IgD-negative memory B cell (primary cell): ENCODE measurements at regions not wholly inside any gene's neighbourhood (a gene's known extent, or its start where the extent isn't known, plus 50 kb on each side); places are given as distances from the start of the nearest gene placed in this dataset.
"Not testable (repeated sequence)": the region's sequence is repeated elsewhere in the genome, so short reads cannot be mapped to it uniquely, and the experiment has no call there.

Source experiments
- H3K27ac Mint-ChIP-seq, 3 donors: one replicate each; pipeline ENCODE4 v1.8.0; 2020 to 2022; ENCODE audit warnings: mild to moderate bottlenecking in 3 of 3, mixed read lengths in 3 of 3, moderate library complexity in 1 of 3
- H3K27me3 Mint-ChIP-seq: one replicate; pipeline ENCODE4 v1.8.0; 2021; ENCODE audit warnings: mixed read lengths
- H3K36me3 Mint-ChIP-seq: one replicate; pipeline ENCODE4 v1.8.0; 2020; ENCODE audit warnings: mild to moderate bottlenecking, mixed read lengths
- H3K4me1 Mint-ChIP-seq, 3 donors: one replicate each; pipeline ENCODE4 v1.8.0; 2020 to 2022; ENCODE audit warnings: mixed read lengths in 3 of 3, mild to moderate bottlenecking in 1 of 3
- H3K4me3 Mint-ChIP-seq, 4 donors: one replicate each; pipeline ENCODE4 v1.8.0; 2020 to 2022; ENCODE audit warnings: mild to moderate bottlenecking in 4 of 4, mixed read lengths in 4 of 4, moderate library complexity in 3 of 4
- H3K9me3 Mint-ChIP-seq, 3 donors: one replicate each; pipeline ENCODE4 v1.8.0; 2020 to 2021; ENCODE audit warnings: mixed read lengths in 3 of 3, mild to moderate bottlenecking in 1 of 3

DNA sequence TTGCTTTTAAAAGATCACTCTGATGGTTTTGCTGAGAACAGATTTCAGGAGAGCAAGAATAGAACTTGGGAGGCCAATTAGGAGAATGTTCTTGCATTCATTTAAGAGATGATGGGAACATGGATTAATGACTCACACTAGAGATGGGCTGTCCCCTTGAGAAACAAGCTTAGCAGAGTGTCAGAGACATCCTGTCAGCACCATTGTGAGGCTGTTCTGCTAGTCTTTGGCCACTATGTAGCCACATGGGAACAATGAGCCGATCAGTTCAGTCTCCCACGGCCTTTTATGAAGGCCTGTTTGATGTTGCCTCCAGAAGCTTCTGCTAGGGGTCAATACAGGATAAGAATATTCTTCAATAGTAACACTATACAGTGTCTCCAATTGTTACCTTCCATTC lies 113.0 kb upstream of the EYA4 start:
- no peaks in the 10 kb centered on the region for H3K27me3 Mint-ChIP-seq
- no peaks in the 10 kb centered on the region for H3K4me1 Mint-ChIP-seq
- H3K4me3 Mint-ChIP-seq: no peak overlapping the region
- no peaks in the 10 kb centered on the region for H3K36me3 Mint-ChIP-seq
- peaks cover 0 to 7% (median 3%) of the 10 kb centered on the region in 3 donors for H3K9me3 Mint-ChIP-seq
- H3K27ac Mint-ChIP-seq: no peak overlapping the region

DNA sequence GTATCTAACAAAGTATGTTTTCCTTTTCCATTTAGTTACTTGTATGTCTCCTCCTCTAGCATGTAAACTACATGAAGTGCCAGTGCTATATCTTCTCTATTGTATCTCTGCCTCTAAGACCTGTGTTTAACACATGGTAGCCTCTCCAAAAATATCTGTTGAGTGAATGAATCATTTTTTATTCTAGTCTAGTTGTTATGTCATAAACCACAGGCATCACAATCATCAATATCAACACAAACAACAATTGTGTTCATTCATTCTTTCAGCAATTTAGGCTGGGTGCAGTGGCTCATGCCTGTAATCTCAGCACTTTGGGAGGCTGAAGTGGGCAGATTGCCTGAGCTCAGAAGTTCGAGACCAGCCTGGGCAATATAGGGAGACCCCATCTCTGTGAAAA lies 111.6 kb upstream of the EYA4 start:
- Mint-ChIP-seq H3K27me3 (no peaks in the 10 kb centered on the region), H3K27ac (no peak overlapping the region), H3K36me3 (no peaks in the 10 kb centered on the region), H3K4me3 (no peak overlapping the region), H3K4me1 (no peaks in the 10 kb centered on the region), H3K9me3 (peaks cover 0 to 7% (median 0%) of the 10 kb centered on the region in 3 donors)

DNA sequence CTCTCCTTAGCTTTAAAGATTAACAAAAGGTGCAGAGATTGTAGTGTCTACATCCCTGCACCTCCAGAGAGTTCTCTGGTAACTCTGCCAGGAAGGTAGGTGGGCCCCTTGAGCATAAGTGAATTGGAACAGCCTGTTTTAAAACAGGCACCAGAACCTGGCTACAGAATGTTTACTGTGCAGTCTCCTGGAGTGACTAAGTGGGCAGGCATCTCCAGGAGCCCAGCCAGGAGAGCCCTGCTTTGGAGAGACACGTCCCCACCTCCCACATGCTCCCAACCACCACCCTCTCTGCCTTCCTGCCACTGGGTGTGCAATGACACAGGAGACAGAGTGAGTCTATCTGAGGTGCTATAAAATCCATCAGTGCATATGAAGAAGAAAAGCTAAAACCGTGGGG lies 110.3 kb upstream of the EYA4 start:
- Mint-ChIP-seq H3K4me1 (no peaks in the 10 kb centered on the region), H3K27me3 (no peaks in the 10 kb centered on the region), H3K9me3 (peaks cover 0 to 7% (median 0%) of the 10 kb centered on the region in 3 donors), H3K4me3 (no peak overlapping the region), H3K36me3 (peaks cover 2% of the 10 kb centered on the region), H3K27ac (no peak overlapping the region)

DNA sequence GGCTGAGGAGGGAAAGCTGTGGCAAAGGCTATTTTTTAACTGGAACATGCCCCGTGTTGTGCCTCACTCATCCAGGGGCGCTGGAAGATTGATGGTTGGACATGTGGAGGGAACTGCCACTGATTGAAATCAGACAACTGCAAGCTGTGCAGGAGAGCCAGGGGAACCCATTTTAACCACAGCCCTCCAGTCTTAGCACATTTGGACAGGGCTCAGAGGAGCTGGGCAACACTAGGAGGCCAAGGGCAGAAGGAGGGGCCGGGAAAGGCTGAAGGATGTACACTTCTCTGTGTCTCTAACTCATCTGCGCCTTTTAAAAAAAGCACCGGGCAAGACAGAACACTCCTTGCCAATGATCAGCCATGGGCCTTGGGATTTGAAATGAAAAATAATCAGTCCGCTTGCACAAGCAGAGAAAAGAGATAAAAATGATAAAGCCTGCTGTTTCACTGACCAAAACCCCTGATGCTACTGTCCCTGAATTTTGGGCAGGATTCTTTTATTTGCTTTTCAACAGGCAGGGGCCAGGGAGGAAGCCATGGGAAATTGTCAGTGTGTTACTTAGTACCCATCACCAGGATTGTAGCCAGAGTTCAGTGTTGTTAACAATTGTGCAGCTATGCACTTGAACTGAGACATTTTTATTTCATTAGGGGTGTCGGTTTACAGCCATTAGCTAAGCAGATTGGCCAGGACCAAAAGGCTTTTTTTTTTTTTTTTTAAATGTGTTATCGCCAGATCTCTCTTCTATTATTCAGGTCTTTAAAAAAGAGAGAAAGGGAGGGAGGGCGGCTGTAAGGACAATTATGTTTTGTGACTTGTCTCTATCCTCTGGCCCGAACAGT lies 109.3 kb upstream of the EYA4 start:
- no peaks in the 10 kb centered on the region for H3K4me1 Mint-ChIP-seq
- peaks cover 0 to 7% (median 0%) of the 10 kb centered on the region in 3 donors for H3K9me3 Mint-ChIP-seq
- no peaks in the 10 kb centered on the region for H3K27me3 Mint-ChIP-seq
- H3K36me3 Mint-ChIP-seq: peaks cover 2% of the 10 kb centered on the region
- no peak overlapping the region for H3K4me3 Mint-ChIP-seq
- no peak overlapping the region for H3K27ac Mint-ChIP-seq

DNA sequence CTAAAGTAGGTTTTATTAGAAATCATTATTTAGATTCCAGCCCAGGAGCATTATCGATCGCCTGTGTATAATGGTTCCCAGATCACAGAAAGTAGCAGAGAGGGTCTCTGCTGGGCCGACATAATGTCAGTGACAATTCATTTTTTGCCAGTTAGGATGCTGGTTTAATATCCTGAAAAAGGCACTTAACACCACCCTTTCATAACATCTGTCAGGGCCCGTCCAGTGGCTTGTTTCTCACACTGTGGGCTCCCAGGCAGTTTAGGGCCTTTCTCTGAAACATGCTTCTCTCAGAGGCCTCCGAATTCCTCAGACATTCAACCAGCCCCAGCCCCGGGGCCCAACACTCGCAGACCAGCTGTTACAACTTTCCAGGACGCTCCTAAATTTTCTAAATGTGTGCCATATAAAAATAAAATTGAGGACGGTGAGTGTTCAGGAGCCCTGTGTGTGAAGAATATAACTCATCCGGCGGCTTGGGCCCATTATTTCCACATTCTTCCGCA lies 108.6 kb upstream of the EYA4 start:
- H3K9me3 Mint-ChIP-seq: peaks cover 0 to 4% (median 0%) of the 10 kb centered on the region in 3 donors
- H3K27me3 Mint-ChIP-seq: no peaks in the 10 kb centered on the region
- H3K4me1 Mint-ChIP-seq: no peaks in the 10 kb centered on the region
- no peak overlapping the region for H3K27ac Mint-ChIP-seq
- no peak overlapping the region for H3K4me3 Mint-ChIP-seq
- H3K36me3 Mint-ChIP-seq: peaks cover 2% of the 10 kb centered on the region

DNA sequence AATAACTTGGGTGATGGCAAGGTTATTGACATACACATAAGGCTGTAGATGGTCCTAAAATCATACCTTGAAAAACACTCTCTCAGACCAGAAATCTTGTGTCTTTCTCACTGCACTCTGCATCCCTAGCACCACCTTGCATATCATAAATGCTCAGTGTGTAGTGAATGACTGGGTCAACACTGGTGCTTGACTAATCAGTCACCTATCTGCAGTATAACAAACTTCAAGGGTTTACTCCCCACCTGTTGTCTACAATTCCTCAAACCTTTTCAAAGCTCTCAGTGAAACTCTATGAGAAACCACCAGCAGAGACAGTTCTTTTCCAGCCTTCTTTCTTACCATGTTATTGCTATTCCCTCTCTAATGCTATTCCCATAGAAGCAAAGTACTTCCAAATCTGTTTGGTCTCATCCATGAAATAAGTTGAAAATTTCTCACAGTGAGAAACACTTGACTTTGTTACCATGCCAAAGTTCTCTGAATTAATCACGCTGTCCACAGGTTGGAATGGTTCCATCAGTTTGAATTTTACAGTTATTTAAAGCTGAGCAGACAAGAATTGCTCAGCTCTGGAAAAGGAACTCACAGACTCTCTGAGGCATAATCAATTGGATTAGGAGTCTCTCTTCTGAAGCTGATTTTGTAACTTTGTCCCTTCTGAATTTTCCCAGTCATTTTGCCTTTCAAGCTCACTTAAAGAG lies 104.8 kb upstream of the EYA4 start:
- Mint-ChIP-seq H3K9me3 (peaks cover 0 to 12% (median 0%) of the 10 kb centered on the region in 3 donors), H3K36me3 (peaks cover 2% of the 10 kb centered on the region), H3K27me3 (no peaks in the 10 kb centered on the region), H3K27ac (no peak overlapping the region), H3K4me3 (no peak overlapping the region), H3K4me1 (no peaks in the 10 kb centered on the region)

DNA sequence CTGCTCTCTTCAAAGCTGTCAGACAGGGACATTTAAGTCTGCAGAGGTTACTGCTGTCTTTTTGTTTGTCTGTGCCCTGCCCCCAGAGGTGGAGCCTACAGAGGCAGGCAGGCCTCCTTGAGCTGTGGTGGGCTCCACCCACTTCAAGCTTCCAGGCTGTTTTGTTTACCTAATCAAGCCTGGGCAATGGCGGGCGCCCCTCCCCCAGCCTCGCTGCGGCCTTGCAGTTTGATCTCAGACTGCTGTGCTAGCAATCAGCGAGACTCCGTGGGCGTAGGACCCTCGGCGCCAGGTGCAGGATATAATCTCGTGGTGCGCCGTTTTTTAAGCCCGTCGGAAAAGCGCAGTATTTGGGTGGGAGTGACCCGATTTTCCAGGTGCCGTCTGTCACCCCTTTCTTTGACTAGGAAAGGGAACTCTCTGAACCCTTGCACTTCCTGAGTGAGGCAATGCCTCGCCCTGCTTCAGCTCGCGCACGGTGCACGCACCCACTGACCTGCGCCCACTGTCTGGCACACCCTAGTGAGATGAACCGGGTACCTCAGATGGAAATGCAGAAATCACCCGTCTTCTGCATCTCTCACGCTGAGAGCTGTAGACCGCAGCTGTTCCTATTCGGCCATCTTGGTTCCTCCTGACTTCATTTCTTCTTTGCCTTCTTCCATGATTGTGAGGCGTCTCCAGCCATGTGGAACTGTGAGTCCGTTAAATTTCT lies 93.5 kb upstream of the EYA4 start:
- not testable (repeated sequence) for H3K4me1 Mint-ChIP-seq, H3K9me3 Mint-ChIP-seq, H3K36me3 Mint-ChIP-seq, H3K27me3 Mint-ChIP-seq, H3K27ac Mint-ChIP-seq, H3K4me3 Mint-ChIP-seq

DNA sequence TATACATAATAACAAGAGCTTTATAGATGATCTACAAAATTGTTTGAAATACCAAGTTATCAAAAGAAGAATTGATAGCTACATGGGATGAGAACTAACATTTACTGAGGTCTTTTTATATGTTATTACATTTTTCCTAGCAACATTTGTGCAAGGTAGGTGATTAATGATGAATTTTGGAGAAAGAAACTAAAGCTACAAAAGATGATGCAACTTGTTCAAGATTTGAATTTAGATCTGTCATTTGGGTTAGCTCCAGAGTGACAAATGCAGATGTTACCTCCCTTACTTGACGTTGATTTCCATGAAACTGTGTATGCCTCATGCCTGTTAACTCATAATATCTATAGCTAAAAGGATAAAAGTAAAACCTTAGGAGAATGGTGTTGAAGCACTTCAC lies 84.5 kb upstream of the EYA4 start:
- H3K27ac Mint-ChIP-seq: no peak overlapping the region
- peaks cover 2 to 8% (median 7%) of the 10 kb centered on the region in 3 donors for H3K9me3 Mint-ChIP-seq
- H3K4me3 Mint-ChIP-seq: no peak overlapping the region
- no peaks in the 10 kb centered on the region for H3K36me3 Mint-ChIP-seq
- H3K4me1 Mint-ChIP-seq: no peaks in the 10 kb centered on the region
- no peaks in the 10 kb centered on the region for H3K27me3 Mint-ChIP-seq

DNA sequence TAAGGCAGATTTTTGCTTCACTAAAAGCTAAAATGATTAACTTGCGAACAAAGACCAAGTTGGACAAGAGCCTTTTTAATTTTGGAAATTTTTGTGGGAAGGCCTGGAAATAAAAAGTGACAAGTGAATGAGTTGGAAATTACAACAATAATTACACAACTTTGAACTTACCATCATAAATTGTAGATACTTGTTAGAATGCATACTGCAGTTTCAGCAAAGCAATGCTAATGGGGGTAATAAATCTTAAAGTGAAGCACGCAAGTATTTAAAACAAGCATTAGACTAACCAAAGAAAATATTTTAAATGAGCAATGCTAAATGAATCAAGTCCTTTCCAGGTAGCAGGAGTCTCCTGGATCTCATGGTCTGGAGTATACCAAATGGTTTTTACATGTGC lies 83.2 kb upstream of the EYA4 start:
- Mint-ChIP-seq H3K4me1 (no peaks in the 10 kb centered on the region), H3K9me3 (peaks cover 0 to 4% (median 2%) of the 10 kb centered on the region in 3 donors), H3K27me3 (no peaks in the 10 kb centered on the region), H3K36me3 (no peaks in the 10 kb centered on the region), H3K4me3 (no peak overlapping the region), H3K27ac (no peak overlapping the region)

DNA sequence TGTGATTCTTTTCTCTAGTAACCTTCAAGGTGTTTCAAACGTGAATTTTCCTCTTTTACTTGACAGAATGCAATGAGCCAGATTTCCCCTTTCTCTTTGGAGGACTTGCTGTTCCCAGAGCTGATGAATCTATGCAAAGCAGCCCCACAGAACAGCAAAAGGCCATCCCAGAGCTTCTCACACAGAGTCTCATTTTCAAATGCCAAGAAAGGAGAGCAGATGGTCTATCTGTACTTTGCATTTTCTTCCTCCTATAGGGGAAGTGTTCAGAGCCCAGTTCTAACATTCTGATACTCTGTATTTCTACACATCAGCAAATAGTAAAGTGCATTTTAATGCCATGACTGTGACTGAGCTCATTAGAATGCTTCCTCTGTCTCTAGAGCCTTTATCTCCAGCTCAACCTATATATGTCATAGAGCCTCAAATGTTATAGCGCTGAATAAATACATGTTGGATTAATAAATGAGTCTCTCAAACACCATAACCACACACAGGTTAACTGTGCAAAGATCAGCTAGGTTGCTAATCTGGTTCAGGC lies 81.8 kb upstream of the EYA4 start:
- Mint-ChIP-seq H3K27ac (no peak overlapping the region), H3K36me3 (no peaks in the 10 kb centered on the region), H3K9me3 (peaks cover 0 to 4% (median 2%) of the 10 kb centered on the region in 3 donors)

DNA sequence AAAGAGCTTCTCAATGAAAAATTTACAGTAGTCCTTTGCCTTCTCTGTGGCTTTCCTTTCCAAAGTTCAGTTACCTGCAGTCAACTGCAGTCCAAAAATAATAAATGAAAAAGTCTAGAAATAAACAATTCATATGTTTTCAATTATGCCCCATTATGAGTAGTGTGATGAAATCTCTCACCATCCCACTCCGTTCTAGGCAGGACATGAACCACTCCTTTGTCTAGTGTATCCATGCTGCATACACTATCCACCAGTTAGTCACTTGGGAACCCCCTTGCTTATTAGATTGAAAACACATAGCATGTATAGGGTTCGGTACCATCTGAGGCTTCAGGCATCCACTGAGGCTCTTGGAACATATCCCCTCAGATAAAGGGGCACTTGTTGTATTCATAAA lies 80.6 kb upstream of the EYA4 start:
- no peak overlapping the region for H3K27ac Mint-ChIP-seq
- H3K4me1 Mint-ChIP-seq: no peaks in the 10 kb centered on the region
- no peak overlapping the region for H3K4me3 Mint-ChIP-seq
- peaks cover 0 to 4% (median 2%) of the 10 kb centered on the region in 3 donors for H3K9me3 Mint-ChIP-seq
- no peaks in the 10 kb centered on the region for H3K27me3 Mint-ChIP-seq
- no peaks in the 10 kb centered on the region for H3K36me3 Mint-ChIP-seq

More for the DNA sequence above, 81.8 kb upstream of the EYA4 start:
- H3K27me3 Mint-ChIP-seq: no peaks in the 10 kb centered on the region
- H3K4me1 Mint-ChIP-seq: no peaks in the 10 kb centered on the region
- H3K4me3 Mint-ChIP-seq: no peak overlapping the region

DNA sequence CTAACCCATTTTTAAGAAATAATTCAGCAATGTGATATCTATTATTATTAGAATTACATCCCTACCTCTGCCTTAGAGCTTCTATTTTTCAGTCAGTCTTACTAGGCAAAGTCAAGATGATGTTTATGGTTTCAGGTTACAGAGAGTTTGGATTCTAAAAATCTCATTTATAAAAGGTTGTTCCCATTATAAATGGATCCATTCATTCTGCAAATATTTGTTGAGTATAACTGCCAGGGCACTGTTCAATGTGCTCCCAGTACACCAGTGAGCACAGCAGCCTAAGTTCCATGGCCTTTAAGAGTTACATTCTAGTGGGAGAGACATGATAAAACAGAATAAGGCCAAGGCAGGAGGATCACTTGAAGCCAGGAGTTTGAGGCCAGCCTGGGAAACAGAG lies 75.9 kb upstream of the EYA4 start:
- Mint-ChIP-seq H3K4me3 (no peak overlapping the region), H3K27me3 (no peaks in the 10 kb centered on the region), H3K36me3 (no peaks in the 10 kb centered on the region), H3K27ac (no peak overlapping the region), H3K4me1 (no peaks in the 10 kb centered on the region), H3K9me3 (peaks cover 0 to 3% (median 2%) of the 10 kb centered on the region in 3 donors)

DNA sequence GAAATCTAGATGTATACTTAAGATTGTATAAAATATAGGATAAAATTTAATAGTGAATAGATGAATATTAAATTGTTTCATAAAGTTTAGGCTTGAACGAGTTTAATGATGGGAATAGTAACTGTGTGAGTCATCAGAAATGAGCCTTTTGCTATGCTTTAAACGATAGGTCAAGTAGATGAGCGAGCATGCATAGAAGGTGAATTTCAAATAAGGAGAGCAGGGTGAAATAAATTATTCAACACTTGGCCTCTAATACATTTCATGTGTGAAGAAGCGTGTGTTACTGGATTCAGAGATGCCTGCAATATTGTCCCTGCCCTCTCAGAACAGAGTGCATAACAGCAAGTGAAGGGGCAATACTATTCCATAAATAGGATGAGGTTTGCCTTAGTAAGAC lies 74.4 kb upstream of the EYA4 start:
- Mint-ChIP-seq H3K4me1 (no peaks in the 10 kb centered on the region), H3K27ac (no peak overlapping the region), H3K36me3 (no peaks in the 10 kb centered on the region), H3K27me3 (no peaks in the 10 kb centered on the region), H3K4me3 (no peak overlapping the region), H3K9me3 (peaks cover 0 to 3% (median 2%) of the 10 kb centered on the region in 3 donors)

DNA sequence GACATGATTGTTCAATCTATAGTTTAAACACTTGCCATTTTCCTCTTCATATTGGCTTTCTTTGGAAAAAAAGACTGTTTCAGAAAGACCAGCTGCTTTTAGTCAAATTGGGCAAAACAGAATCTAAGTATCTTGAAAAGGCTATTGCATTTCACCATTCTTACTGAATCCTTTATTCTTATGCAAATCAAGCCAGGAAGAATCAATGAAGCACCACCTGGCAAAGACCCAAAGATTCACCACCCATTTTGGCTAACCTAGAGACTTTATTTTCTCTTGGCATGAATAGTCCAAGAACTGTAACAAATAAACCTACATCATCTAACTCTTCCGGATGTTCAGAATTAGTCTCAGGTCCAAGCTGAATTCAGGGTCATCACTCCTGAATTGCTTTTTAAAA lies 71.3 kb upstream of the EYA4 start:
- Mint-ChIP-seq H3K27ac (no peak overlapping the region), H3K4me1 (no peaks in the 10 kb centered on the region), H3K9me3 (peaks cover 0 to 14% (median 2%) of the 10 kb centered on the region in 3 donors), H3K27me3 (no peaks in the 10 kb centered on the region), H3K4me3 (no peak overlapping the region), H3K36me3 (no peaks in the 10 kb centered on the region)

DNA sequence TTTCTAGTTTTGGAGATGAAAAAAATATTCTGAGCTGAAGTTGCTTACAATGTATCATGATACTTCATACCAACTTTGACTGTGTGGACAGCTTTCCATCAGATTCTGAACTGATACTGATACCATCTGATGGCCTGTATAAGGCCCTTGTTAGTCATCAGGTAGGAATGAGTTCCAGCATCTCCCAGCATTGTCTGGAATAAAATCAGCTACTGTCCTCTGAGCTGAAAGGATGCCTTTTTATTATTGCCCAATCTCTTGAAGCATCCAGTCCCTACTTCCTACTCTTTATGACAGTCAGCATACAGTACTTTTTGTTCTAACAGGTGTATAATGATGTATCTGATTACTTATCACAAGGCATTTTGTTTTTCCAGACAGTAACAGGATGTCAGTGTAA lies 70.6 kb upstream of the EYA4 start:
- Mint-ChIP-seq H3K9me3 (peaks cover 0 to 14% (median 2%) of the 10 kb centered on the region in 3 donors), H3K4me1 (no peaks in the 10 kb centered on the region), H3K36me3 (no peaks in the 10 kb centered on the region), H3K27ac (no peak overlapping the region), H3K4me3 (no peak overlapping the region), H3K27me3 (no peaks in the 10 kb centered on the region)
